Epithelial cell of proximal tubule (primary cell): ENCODE measurements at regions not wholly inside any gene's neighbourhood (a gene's known extent, or its start where the extent isn't known, plus 50 kb on each side); places are given as distances from the start of the nearest gene placed in this dataset.
"Not testable (repeated sequence)": the region's sequence is repeated elsewhere in the genome, so short reads cannot be mapped to it uniquely, and the experiment has no call there.

ENCODE experiments used
- DNase-seq: peaks from one replicate; pipeline ENCODE4 v3.0.0-alpha.2; 2011; ENCODE audit warnings: low read depth
- H3K4me3 ChIP-seq: 2 replicates; pipeline ENCODE4 v1.5.1; 2011; ENCODE audit warnings: low read depth, mild to moderate bottlenecking, low read length
- TF ChIP-seq, protein P1 (sequence below): conservative IDR thresholded peaks from 2 replicates; pipeline ENCODE4 v1.5.1; 2012; ENCODE audit warnings: low read depth, mild to moderate bottlenecking, low read length

- DNase-seq = not testable (repeated sequence)
- H3K4me3 ChIP-seq = peak overlapping the region; percentile 44
These were observed 164.5 kb upstream of the CCZ1B start for GRCh38 chr7:6990426-6991152.

- peak overlapping the region; percentile 44 for H3K4me3 ChIP-seq
- DNase-seq = not testable (repeated sequence)
These were observed 165.1 kb upstream of the CCZ1B start for GRCh38 chr7:6991169-6991611.

GRCh38 chr7:6991686-6992085, 165.6 kb upstream of the CCZ1B start:
- TF ChIP-seq, protein P1, sequence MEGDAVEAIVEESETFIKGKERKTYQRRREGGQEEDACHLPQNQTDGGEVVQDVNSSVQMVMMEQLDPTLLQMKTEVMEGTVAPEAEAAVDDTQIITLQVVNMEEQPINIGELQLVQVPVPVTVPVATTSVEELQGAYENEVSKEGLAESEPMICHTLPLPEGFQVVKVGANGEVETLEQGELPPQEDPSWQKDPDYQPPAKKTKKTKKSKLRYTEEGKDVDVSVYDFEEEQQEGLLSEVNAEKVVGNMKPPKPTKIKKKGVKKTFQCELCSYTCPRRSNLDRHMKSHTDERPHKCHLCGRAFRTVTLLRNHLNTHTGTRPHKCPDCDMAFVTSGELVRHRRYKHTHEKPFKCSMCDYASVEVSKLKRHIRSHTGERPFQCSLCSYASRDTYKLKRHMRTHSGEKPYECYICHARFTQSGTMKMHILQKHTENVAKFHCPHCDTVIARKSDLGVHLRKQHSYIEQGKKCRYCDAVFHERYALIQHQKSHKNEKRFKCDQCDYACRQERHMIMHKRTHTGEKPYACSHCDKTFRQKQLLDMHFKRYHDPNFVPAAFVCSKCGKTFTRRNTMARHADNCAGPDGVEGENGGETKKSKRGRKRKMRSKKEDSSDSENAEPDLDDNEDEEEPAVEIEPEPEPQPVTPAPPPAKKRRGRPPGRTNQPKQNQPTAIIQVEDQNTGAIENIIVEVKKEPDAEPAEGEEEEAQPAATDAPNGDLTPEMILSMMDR = peak; percentile 8
- H3K4me3 ChIP-seq = peak overlapping the region; percentile 44
- DNase-seq = not testable (repeated sequence)

DNA sequence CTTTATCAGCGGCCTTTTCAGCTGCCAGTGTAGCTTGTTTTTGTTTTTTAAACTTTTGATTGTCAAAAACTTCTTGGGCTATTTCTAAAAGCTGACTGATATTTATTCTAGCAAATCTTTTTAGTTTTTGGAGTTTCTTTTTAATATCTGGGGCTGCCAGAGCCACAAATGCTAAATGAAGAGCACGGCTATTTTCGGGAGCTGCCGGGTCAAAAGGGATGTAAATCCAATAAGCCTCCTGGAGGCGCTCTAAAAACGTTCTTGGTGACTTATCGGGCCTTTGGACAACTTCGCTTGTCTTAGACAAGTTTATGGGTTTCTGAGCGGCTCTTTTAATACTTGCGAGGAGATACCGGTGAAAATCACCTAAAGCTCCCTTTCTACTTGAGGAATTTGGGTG, 166.1 kb upstream of the CCZ1B start:
- peak overlapping the region; percentile 44 for H3K4me3 ChIP-seq
- TF ChIP-seq, protein P1 = peak; percentile 38
- DNase-seq = not testable (repeated sequence)

- not testable (repeated sequence) for H3K4me3 ChIP-seq, DNase-seq
These were observed 169.0 kb upstream of the CCZ1B start for GRCh38 chr7:6995026-6995425.

DNA sequence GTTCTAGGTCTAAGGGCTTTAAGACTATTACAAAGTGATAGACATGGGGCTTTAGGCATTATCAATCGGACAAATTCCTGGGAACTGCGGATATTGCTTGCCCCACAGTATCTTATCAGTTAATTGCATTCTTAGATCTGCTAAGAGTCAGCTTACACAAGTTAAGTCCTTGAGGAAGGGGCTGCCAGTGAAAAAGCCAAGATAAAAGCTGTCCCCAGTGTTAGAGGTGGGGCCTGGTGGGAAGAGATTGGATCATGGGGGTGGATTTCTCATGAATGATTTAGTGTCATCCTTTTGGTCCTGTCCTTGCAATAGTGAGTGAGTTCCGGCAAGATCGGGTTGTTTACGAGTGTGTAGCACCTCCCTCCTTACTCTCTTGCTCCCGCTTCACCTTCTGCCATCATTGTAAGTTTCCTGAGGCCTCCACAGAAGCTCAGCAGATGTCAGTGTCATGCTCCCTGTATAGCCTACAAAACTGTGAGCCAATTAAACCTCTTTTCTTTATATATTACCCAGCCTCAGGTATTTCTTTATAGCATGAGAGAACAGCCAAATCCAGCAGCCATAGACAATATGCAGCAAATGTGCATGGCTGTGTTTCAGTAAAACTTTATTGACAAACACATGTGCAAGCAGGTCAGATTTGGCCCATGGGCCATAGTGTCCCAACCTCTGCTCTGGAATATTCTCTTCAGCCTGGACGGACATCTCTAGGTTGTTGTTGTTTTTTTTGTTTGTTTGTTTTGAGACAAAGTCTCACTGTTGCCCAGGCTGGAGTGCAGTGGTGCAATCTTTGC, 169.6 kb upstream of the CCZ1B start:
- not testable (repeated sequence) for DNase-seq, H3K4me3 ChIP-seq

DNA sequence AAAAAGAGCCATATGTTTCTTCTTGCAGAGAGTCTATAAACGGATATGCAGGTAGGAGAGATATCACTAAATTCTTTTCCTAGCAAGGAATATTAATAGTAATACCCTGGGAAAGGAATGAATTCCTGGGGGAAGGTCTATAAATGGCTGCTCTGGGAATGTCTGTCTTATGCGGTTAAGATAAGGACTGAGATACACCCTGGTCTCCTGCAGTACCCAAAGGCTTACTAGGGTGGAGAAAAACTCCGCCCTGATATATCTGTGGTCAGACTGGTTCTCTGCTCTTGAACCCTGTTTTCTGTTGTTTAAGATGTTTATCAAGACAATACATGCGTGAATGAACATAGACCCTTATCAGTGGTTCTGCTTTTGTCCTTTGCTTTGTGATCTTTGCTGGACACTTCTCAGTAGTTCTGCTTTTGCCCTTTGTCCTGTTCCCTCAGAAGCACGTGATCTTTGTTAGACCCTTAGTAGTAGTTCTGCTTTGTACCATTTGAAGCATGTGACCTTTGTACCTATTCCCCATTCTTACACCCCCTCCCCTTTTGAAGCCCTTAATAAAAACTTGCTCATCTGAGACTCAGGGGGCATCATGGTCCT, 173.1 kb upstream of the CCZ1B start:
- H3K4me3 ChIP-seq, DNase-seq: not testable (repeated sequence)

DNA sequence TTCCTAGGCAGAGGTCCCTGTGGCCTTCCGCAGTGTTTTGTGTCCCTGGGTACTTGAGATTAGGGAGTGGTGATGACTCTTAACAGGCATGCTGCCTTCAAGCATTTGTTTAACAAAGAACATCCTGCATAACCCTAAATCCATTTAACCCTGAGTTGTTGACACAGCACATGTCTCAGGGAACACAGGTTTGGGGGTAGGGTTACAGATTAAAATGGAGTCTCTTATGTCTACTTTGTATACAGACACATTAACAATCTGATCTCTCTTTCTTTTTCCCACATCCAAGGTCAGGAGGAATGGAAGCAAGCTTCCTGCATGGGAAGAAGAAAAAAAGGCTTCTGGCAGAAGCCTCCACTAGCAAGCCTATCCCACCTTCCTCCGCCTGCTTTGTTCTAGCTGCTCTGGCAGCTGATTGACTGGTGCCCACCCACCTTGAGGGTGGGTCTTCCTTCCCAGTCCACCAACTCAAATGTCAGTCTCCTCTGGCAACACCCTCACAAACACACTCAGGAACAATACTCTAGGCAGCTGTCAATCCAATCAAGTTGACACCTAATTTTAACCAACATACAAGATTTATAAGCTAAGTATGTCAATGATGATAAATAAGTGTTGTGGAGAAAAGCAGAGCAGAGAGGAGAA, 176.5 kb upstream of the CCZ1B start:
- DNase-seq = no peak
- TF ChIP-seq, protein P1 = no peak
- H3K4me3 ChIP-seq = no peak overlapping the region

GRCh38 chr7:7005303-7005702, 177.0 kb upstream of the C1GALT1 start:
- no peak for DNase-seq
- TF ChIP-seq, protein P1 = no peak
- no peak overlapping the region for H3K4me3 ChIP-seq

- not testable (repeated sequence) for H3K4me3 ChIP-seq, DNase-seq
These were observed 176.4 kb upstream of the C1GALT1 start for GRCh38 chr7:7005949-7006348.

DNA sequence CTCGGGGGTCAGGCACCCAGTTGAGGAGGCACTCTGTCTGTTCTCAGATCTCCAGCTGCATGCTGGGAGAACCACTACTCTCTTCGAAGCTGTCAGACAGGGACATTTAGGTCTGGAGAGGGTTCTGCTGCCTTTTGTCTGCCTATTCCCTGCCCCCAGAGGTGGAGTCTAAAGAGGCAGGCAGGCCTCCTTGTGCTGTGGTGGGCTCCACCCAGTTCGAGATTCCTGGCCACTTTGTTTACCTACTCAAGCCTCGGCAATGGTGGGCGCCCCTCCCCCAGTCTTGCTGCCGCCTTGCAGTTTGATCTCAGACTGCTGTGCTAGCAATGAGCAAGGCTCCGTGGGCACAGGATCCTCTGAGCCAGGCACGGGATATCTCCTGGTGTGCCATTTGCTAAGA, 171.1 kb upstream of the C1GALT1 start:
- not testable (repeated sequence) for DNase-seq, H3K4me3 ChIP-seq

- DNase-seq, H3K4me3 ChIP-seq: not testable (repeated sequence)
These were observed 170.6 kb upstream of the C1GALT1 start for GRCh38 chr7:7011751-7012150.
